ENCODE measurements at regions not wholly inside any gene's neighbourhood (a gene's known extent, or its start where the extent isn't known, plus 50 kb on each side); places are given as distances from the start of the nearest gene placed in this dataset.

- Histone ChIP-seq H3K27me3 (peaks cover 0 to 38% (median 0%) of the 10 kb centered on the region in 3 donors), H3K4me1 (no peaks in the 10 kb centered on the region), H3K27ac (no peak overlapping the region), H3K4me3 (no peak overlapping the region), H3K9me3 (no peaks in the 10 kb centered on the region), H3K36me3 (no peaks in the 10 kb centered on the region)
- TF ChIP-seq EP300 (IDR thresholded peaks at IDR 0.05): no peak
- TF ChIP-seq POLR2A (IDR thresholded peaks at IDR 0.05): no peak
- no peak for TF ChIP-seq CTCF (IDR thresholded peaks at IDR 0.05)
- TF ChIP-seq POLR2AphosphoS5 (IDR thresholded peaks at IDR 0.05): no peak
- DNase-seq: no peak
- 82 to 94% (median 84%) methylated on average over 11 of the region's 11 CpGs for WGBS, 5 donors
- intact Hi-C loops (cut with DNase I; ENCODE audit: low total_unique reads): no loop called here
These were observed 72.6 kb upstream of the INSIG1 start for GRCh38 chr7:155225095-155225494.

- TF ChIP-seq POLR2AphosphoS5 (IDR thresholded peaks at IDR 0.05) (no peak), CTCF (IDR thresholded peaks at IDR 0.05) (no peak), POLR2A (IDR thresholded peaks at IDR 0.05) (no peak), EP300 (IDR thresholded peaks at IDR 0.05) (no peak)
- Histone ChIP-seq H3K9me3 (no peaks in the 10 kb centered on the region), H3K27ac (no peak overlapping the region), H3K27me3 (peaks cover 0 to 35% (median 0%) of the 10 kb centered on the region in 3 donors), H3K36me3 (no peaks in the 10 kb centered on the region), H3K4me3 (no peak overlapping the region), H3K4me1 (no peaks in the 10 kb centered on the region)
- no peak for DNase-seq
- intact Hi-C loops (cut with DNase I; ENCODE audit: low total_unique reads): no loop called here
- WGBS, 5 donors: 89 to 95% (median 92%) methylated on average over 14 of the region's 14 CpGs
These were observed 72.2 kb upstream of the INSIG1 start for GRCh38 chr7:155225516-155225915.

DNA sequence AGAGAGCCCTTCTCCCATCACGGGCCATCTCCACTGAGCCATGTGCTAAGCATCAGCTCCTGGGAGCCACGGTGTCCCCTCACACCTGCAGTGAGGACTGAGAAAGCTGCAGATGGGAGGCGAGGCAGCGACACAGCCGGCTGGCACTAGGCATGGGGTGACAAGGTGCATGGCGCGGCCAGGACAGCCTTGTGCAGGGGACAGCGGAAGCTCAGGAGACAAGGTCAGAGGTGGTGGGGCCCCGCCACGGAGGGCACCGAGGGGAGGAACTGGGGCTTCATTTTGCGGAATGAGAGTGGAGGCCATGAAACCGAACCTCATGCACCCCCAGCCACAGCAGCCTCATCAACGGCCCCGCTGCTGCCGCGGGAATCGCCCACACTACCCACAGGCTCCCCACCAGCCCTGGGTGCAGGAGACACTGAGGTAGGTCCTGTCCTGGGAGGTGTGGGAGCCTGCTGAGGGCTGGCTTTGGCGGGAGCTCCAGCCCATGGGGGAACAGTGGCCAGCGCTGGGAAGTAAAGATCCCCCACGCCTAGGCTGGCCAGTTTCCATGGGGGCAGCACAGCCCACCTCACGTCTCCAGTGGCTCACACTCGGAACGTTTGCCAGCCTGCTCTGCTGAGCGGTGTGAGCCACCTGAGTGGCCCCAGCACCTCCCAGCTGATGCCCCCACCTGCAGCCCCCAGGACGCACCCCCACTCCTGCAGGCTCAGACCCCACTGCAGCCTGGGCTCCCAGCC lies 71.2 kb upstream of the INSIG1 start:
- H3K36me3 ChIP-seq: no peaks in the 10 kb centered on the region
- H3K27me3 ChIP-seq: peaks cover 0 to 35% (median 0%) of the 10 kb centered on the region in 3 donors
- H3K9me3 ChIP-seq: no peaks in the 10 kb centered on the region
- intact Hi-C loops (cut with DNase I; ENCODE audit: low total_unique reads): no loop called here
- no peak for TF ChIP-seq POLR2A (IDR thresholded peaks at IDR 0.05)
- TF ChIP-seq POLR2AphosphoS5 (IDR thresholded peaks at IDR 0.05): no peak
- no peak for TF ChIP-seq CTCF (IDR thresholded peaks at IDR 0.05)
- TF ChIP-seq EP300 (IDR thresholded peaks at IDR 0.05): no peak
- no peaks in the 10 kb centered on the region for H3K4me1 ChIP-seq
- 78 to 84% (median 82%) methylated on average over 21 to 26 of the region's 26 CpGs for WGBS, 5 donors
- no peak overlapping the region for H3K27ac ChIP-seq
- DNase-seq: no peak
- no peak overlapping the region for H3K4me3 ChIP-seq

GRCh38 chr7:155227004-155227787 lies 70.5 kb upstream of the INSIG1 start:
- no peak overlapping the region for H3K4me3 ChIP-seq
- H3K27me3 ChIP-seq: peaks cover 0 to 35% (median 0%) of the 10 kb centered on the region in 3 donors
- no peaks in the 10 kb centered on the region for H3K36me3 ChIP-seq
- H3K4me1 ChIP-seq: no peaks in the 10 kb centered on the region
- H3K27ac ChIP-seq: no peak overlapping the region
- TF ChIP-seq POLR2A (IDR thresholded peaks at IDR 0.05) (no peak), CTCF (IDR thresholded peaks at IDR 0.05) (no peak), POLR2AphosphoS5 (IDR thresholded peaks at IDR 0.05) (no peak), EP300 (IDR thresholded peaks at IDR 0.05) (no peak)
- intact Hi-C loops (cut with DNase I; ENCODE audit: low total_unique reads): no loop called here
- WGBS, 5 donors: 71 to 77% (median 76%) methylated on average over 27 of the region's 27 CpGs
- H3K9me3 ChIP-seq: no peaks in the 10 kb centered on the region
- no peak for DNase-seq
